HFFc6 (cell line): ENCODE measurements at regions not wholly inside any gene's neighbourhood (a gene's known extent, or its start where the extent isn't known, plus 50 kb on each side); places are given as distances from the start of the nearest gene placed in this dataset.

ENCODE experiments used
- DNase-seq: peaks from one replicate; pipeline ENCODE4 v3.0.0-alpha.2; 2018
- H3K27ac Mint-ChIP-seq: 2 replicates; pipeline ENCODE4 v1.8.0; 2020; ENCODE audit warnings: mild to moderate bottlenecking, mixed read lengths
- H3K27me3 Mint-ChIP-seq: 2 replicates; pipeline ENCODE4 v1.8.0; 2021; ENCODE audit warnings: mild to moderate bottlenecking, moderate library complexity, mixed read lengths; ENCODE audit not compliant: insufficient read depth
- H3K36me3 Mint-ChIP-seq: 2 replicates; pipeline ENCODE4 v1.8.0; 2021; ENCODE audit warnings: low read depth, mixed read lengths
- H3K4me1 Mint-ChIP-seq: 2 replicates; pipeline ENCODE4 v1.8.0; 2020; ENCODE audit warnings: low read depth, mixed read lengths
- H3K4me3 Mint-ChIP-seq: 2 replicates; pipeline ENCODE4 v1.8.0; 2020; ENCODE audit warnings: mild to moderate bottlenecking, moderate library complexity, mixed read lengths
- H3K9me3 Mint-ChIP-seq: 2 replicates; pipeline ENCODE4 v1.8.0; 2020; ENCODE audit warnings: mild to moderate bottlenecking, mixed read lengths
- TF ChIP-seq, protein P1 (sequence below): fragments of 200-600 bp; sonication (generic); IDR thresholded peaks from 2 replicates; pipeline ENCODE4 v1.5.0; 2021; ENCODE audit warnings: antibody characterized with exemption, mild to moderate bottlenecking

DNA sequence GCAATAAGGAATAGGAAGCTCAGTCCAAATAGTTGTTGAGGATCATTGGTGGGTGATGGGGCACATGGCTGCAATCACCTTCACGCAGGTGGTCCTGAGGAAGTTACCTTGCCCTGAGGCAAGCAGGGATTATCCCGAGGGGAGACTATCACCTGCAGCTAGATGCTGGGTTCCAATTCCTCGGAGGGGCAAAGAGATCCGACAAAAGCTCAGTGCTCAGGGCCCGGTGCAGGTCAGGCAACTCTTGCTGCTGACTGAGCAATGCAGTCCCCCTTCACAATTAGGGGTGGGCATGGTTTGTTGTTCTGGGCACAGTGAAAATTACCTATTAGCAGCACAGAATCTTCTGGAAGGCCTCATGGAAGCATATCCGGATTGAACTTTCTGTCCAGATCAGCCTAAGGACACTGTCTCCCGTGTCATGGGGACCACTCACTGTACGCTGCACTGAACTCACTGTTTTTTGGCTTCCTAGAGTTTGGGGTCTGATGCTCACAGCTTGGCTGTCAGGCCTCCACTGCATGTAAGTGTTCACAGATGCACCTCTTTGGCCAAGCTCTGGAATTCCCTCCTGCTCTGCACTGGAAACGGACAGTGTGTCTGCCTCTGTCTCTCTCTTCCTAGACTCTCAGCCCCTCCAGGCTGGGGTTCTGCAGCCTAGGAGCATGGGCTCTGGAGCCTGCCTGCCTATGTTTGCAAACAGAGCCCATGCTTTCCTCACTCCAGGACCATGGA is 372.7 kb downstream of the ZNF536 start:
- no peaks in the 10 kb centered on the region for H3K4me1 Mint-ChIP-seq
- no peak overlapping the region for H3K4me3 Mint-ChIP-seq
- H3K9me3 Mint-ChIP-seq: peaks cover 29% of the 10 kb centered on the region
- H3K36me3 Mint-ChIP-seq: no peaks in the 10 kb centered on the region
- no peak overlapping the region for H3K27ac Mint-ChIP-seq
- peaks cover 1% of the 10 kb centered on the region; the same call in 1 of the 2 replicates for H3K27me3 Mint-ChIP-seq
- DNase-seq: no peak
- TF ChIP-seq, protein P1, sequence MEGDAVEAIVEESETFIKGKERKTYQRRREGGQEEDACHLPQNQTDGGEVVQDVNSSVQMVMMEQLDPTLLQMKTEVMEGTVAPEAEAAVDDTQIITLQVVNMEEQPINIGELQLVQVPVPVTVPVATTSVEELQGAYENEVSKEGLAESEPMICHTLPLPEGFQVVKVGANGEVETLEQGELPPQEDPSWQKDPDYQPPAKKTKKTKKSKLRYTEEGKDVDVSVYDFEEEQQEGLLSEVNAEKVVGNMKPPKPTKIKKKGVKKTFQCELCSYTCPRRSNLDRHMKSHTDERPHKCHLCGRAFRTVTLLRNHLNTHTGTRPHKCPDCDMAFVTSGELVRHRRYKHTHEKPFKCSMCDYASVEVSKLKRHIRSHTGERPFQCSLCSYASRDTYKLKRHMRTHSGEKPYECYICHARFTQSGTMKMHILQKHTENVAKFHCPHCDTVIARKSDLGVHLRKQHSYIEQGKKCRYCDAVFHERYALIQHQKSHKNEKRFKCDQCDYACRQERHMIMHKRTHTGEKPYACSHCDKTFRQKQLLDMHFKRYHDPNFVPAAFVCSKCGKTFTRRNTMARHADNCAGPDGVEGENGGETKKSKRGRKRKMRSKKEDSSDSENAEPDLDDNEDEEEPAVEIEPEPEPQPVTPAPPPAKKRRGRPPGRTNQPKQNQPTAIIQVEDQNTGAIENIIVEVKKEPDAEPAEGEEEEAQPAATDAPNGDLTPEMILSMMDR: no peak

DNA sequence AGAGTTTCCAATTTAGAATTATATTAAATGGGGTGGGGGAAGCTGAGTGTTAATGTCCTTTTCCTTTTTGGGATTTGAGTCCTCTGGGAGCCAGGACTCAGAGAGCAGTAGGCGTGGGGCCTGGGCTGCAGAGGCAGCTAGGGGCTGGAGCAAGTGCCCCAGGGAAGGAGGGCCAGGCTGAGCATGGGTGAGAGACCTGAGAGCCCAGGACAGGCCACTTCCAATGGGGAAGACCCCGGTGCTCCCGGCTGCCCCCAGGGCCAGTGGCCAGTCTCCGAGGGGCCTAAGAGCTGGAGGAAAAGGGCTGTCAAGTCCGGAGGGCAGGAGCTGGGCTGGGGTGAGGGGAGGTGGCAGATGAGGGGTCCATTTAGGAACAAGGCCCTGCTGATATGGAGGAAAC is 371.5 kb downstream of the ZNF536 start:
- TF ChIP-seq, protein P1: no peak
- no peak for DNase-seq
- H3K36me3 Mint-ChIP-seq: no peaks in the 10 kb centered on the region
- H3K4me1 Mint-ChIP-seq: no peaks in the 10 kb centered on the region
- no peak overlapping the region for H3K4me3 Mint-ChIP-seq
- H3K27ac Mint-ChIP-seq: no peak overlapping the region
- H3K27me3 Mint-ChIP-seq: peaks cover 1% of the 10 kb centered on the region; the same call in 1 of the 2 replicates
- peaks cover 30% of the 10 kb centered on the region for H3K9me3 Mint-ChIP-seq

DNA sequence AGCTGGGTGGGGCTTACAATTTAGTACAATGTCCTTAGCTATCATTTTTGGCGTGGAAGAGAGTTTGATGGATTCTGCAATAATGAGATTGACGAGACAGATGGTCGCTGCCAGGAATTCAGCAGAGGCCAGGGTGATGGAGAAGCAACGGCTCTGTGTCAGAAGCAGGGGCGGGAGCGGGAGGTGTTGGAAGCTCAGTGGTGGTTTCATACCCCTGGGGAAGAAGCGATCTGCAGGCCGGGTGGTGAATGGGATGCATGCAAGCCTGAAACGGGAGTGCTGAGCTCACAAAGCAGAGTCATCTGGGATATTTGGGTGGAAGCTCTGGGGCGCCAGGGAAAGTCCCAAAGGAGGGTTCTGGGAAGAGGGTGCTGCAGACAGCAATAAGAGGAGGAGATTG is 370.8 kb downstream of the ZNF536 start:
- H3K27me3 Mint-ChIP-seq: peaks cover 1% of the 10 kb centered on the region; the same call in 1 of the 2 replicates
- H3K9me3 Mint-ChIP-seq: peaks cover 30% of the 10 kb centered on the region
- TF ChIP-seq, protein P1: no peak
- no peaks in the 10 kb centered on the region for H3K4me1 Mint-ChIP-seq
- H3K36me3 Mint-ChIP-seq: no peaks in the 10 kb centered on the region
- no peak overlapping the region for H3K27ac Mint-ChIP-seq
- no peak overlapping the region for H3K4me3 Mint-ChIP-seq
- no peak for DNase-seq

DNA sequence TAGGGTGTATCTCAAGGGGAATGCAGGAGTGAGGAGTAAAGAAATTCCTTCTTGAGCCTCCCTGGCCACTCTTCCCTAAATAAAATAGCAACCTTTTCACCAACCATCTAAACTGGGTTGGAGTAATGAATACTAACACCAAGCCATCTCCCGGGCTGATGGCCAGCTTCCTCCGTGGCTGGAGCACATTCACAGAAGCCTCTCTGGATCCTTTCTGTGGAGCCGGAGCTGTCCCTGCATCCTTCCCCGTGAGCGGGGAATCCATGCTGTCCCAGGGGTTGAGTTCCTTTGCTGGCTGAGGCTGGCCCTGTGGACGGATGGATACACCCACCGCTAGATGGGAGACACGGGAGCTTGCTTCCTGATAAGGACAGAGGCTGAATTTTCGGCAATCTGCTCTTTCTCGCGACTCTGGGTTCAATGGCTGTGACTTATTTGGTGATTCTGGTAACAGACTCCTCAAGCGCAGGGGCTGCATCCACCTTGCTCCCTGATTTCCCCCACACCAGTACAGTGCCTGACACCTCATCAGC is 370.3 kb downstream of the ZNF536 start:
- TF ChIP-seq, protein P1: no peak
- H3K36me3 Mint-ChIP-seq: no peaks in the 10 kb centered on the region
- no peak overlapping the region for H3K27ac Mint-ChIP-seq
- peaks cover 1% of the 10 kb centered on the region; the same call in 1 of the 2 replicates for H3K27me3 Mint-ChIP-seq
- no peak for DNase-seq
- no peak overlapping the region for H3K4me3 Mint-ChIP-seq
- H3K4me1 Mint-ChIP-seq: no peaks in the 10 kb centered on the region
- peaks cover 30% of the 10 kb centered on the region for H3K9me3 Mint-ChIP-seq

DNA sequence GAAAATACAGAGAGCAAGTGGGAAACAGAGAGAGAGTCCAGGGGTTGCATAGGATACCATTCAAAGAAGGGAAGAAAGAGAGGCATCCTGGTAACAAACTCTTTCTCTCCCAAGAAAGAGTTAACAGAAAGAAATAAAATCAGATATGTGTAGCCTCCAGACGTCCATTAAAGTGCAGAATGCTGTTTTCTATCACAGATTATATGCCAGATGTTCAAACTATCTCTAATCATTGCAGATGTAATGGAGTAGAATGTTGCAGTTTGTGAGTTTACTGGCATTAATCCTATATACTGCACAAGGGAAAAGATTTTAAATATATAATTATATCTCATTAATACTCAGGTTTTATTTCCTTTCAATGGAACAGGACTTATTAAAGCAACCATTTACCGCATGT is 369.4 kb downstream of the ZNF536 start:
- Mint-ChIP-seq H3K36me3 (no peaks in the 10 kb centered on the region), H3K27ac (no peak overlapping the region), H3K4me3 (no peak overlapping the region), H3K4me1 (no peaks in the 10 kb centered on the region), H3K9me3 (peaks cover 37% of the 10 kb centered on the region), H3K27me3 (peaks cover 1% of the 10 kb centered on the region; the same call in 1 of the 2 replicates)
- no peak for DNase-seq
- TF ChIP-seq, protein P1: no peak
